ENCODE measurements at regions not wholly inside any gene's neighbourhood (a gene's known extent, or its start where the extent isn't known, plus 50 kb on each side); places are given as distances from the start of the nearest gene placed in this dataset.

DNA sequence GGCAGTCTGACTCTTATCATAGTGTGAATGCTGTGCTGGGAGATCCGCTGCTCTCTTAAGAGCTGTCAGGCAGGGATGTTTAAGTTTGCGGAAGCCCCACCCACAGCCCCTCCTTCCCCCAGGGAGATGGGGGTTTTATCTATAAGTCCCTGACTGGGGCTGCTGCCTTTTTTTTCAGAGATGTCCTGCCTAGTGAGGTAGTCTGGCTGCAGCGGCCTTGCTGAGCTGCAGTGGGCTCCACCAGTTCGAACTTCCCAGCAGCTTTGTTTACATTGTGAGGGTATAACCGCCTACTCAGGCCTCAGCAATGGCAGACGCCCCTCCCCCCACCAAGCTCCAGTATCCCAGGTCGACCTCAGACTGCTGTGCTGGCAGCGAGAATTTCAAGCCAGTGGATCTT, 75.7 kb upstream of the UST start:
- TF ChIP-seq, protein P1, sequence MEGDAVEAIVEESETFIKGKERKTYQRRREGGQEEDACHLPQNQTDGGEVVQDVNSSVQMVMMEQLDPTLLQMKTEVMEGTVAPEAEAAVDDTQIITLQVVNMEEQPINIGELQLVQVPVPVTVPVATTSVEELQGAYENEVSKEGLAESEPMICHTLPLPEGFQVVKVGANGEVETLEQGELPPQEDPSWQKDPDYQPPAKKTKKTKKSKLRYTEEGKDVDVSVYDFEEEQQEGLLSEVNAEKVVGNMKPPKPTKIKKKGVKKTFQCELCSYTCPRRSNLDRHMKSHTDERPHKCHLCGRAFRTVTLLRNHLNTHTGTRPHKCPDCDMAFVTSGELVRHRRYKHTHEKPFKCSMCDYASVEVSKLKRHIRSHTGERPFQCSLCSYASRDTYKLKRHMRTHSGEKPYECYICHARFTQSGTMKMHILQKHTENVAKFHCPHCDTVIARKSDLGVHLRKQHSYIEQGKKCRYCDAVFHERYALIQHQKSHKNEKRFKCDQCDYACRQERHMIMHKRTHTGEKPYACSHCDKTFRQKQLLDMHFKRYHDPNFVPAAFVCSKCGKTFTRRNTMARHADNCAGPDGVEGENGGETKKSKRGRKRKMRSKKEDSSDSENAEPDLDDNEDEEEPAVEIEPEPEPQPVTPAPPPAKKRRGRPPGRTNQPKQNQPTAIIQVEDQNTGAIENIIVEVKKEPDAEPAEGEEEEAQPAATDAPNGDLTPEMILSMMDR (IDR thresholded peaks at IDR 0.05), result no peak
- TF ChIP-seq CEBPB (IDR thresholded peaks at IDR 0.05) (no peak), TP53 (CRISPR knock-in tag; IDR thresholded peaks at IDR 0.05) (no peak), FOSL2 (IDR thresholded peaks at IDR 0.05) (no peak), FOSL2 (CRISPR knock-in tag; IDR thresholded peaks at IDR 0.05) (no peak), RAD21 (conservative IDR thresholded peaks at IDR 0.05 in 1 of 2, IDR thresholded peaks at IDR 0.05 in 1 of 2) (no peak), POLR2A (IDR thresholded peaks at IDR 0.05; ENCODE audit: low read length) (no peak), EP300 (IDR thresholded peaks at IDR 0.05) (no peak), EHF (CRISPR knock-in tag; IDR thresholded peaks at IDR 0.05) (no peak), KDM1A (IDR thresholded peaks at IDR 0.05; ENCODE audit: low read depth) (no peak)
- TF ChIP-seq, protein P2, sequence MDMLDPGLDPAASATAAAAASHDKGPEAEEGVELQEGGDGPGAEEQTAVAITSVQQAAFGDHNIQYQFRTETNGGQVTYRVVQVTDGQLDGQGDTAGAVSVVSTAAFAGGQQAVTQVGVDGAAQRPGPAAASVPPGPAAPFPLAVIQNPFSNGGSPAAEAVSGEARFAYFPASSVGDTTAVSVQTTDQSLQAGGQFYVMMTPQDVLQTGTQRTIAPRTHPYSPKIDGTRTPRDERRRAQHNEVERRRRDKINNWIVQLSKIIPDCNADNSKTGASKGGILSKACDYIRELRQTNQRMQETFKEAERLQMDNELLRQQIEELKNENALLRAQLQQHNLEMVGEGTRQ (IDR thresholded peaks at IDR 0.05), result no peak
- TF ChIP-seq, protein P3, sequence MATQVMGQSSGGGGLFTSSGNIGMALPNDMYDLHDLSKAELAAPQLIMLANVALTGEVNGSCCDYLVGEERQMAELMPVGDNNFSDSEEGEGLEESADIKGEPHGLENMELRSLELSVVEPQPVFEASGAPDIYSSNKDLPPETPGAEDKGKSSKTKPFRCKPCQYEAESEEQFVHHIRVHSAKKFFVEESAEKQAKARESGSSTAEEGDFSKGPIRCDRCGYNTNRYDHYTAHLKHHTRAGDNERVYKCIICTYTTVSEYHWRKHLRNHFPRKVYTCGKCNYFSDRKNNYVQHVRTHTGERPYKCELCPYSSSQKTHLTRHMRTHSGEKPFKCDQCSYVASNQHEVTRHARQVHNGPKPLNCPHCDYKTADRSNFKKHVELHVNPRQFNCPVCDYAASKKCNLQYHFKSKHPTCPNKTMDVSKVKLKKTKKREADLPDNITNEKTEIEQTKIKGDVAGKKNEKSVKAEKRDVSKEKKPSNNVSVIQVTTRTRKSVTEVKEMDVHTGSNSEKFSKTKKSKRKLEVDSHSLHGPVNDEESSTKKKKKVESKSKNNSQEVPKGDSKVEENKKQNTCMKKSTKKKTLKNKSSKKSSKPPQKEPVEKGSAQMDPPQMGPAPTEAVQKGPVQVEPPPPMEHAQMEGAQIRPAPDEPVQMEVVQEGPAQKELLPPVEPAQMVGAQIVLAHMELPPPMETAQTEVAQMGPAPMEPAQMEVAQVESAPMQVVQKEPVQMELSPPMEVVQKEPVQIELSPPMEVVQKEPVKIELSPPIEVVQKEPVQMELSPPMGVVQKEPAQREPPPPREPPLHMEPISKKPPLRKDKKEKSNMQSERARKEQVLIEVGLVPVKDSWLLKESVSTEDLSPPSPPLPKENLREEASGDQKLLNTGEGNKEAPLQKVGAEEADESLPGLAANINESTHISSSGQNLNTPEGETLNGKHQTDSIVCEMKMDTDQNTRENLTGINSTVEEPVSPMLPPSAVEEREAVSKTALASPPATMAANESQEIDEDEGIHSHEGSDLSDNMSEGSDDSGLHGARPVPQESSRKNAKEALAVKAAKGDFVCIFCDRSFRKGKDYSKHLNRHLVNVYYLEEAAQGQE (IDR thresholded peaks at IDR 0.05), result no peak
- TF ChIP-seq, protein P4, sequence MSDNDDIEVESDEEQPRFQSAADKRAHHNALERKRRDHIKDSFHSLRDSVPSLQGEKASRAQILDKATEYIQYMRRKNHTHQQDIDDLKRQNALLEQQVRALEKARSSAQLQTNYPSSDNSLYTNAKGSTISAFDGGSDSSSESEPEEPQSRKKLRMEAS (IDR thresholded peaks at IDR 0.05), result no peak
- TF ChIP-seq, protein P5, sequence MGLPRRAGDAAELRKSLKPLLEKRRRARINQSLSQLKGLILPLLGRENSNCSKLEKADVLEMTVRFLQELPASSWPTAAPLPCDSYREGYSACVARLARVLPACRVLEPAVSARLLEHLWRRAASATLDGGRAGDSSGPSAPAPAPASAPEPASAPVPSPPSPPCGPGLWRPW (IDR thresholded peaks at IDR 0.05), result no peak

Measured in A549 (cell line).